ENCODE measurements at regions not wholly inside any gene's neighbourhood (a gene's known extent, or its start where the extent isn't known, plus 50 kb on each side); places are given as distances from the start of the nearest gene placed in this dataset.

GRCh38 chr7:25391295-25391861 lies 163.1 kb upstream of the NPVF start (continued):
- TF ChIP-seq ZNF302 (CRISPR knock-in tag; IDR thresholded peaks at IDR 0.05) (no peak), TFCP2L1 (CRISPR knock-in tag; IDR thresholded peaks at IDR 0.05) (no peak), HOXB13 (CRISPR knock-in tag; IDR thresholded peaks at IDR 0.05; ENCODE audit: low read depth) (no peak), HOXA7 (CRISPR knock-in tag; IDR thresholded peaks at IDR 0.05) (no peak)

GRCh38 chr7:25391961-25392587 lies 163.8 kb upstream of the NPVF start:
- Histone ChIP-seq H3K27ac (no peak overlapping the region), H3K4me3 (no peak overlapping the region), H3K4me1 (no peaks in the 10 kb centered on the region), H3K9me3 (no peaks in the 10 kb centered on the region), H3K4me2 (no peak overlapping the region)
- CTCF ChIA-PET = interaction anchor here (0.6 to 9.6 kb wide), 21 partner anchors 8 to 460 kb away, joined by 3 to 114 read pairs (median 4); no protein-coding TSS in a partner anchor
- ATAC-seq (no peak), DNase-seq (ENCODE audit: low read depth in 1 of 2, low spot score in 1 of 2) (no peak), FAIRE-seq (no peak)
- POLR2A ChIA-PET = no interaction called here
- 27% methylated on average over 7 of the region's 7 CpGs for WGBS (ENCODE audit: missing lambda C conversion rate)
- TF ChIP-seq ZNF302 (CRISPR knock-in tag; IDR thresholded peaks at IDR 0.05) = no peak
- no peak for TF ChIP-seq SREBF2 (IDR thresholded peaks at IDR 0.05)
- no peak for TF ChIP-seq CBX2 (IDR thresholded peaks at IDR 0.05; ENCODE audit: borderline replicate concordance, low read depth)
- no peak for TF ChIP-seq FOSB (CRISPR knock-in tag; IDR thresholded peaks at IDR 0.05)
- TF ChIP-seq HEYL (CRISPR knock-in tag; IDR thresholded peaks at IDR 0.05) = no peak
- TF ChIP-seq E2F6 (IDR thresholded peaks at IDR 0.05; ENCODE audit: borderline replicate concordance, low read depth) = no peak
- no peak for TF ChIP-seq FOSL2 (IDR thresholded peaks at IDR 0.05)
- no peak for TF ChIP-seq FOSL2 (CRISPR knock-in tag; IDR thresholded peaks at IDR 0.05)
- TF ChIP-seq KDM1A (IDR thresholded peaks at IDR 0.05; ENCODE audit: low read depth) = no peak
- no peak for TF ChIP-seq ATOH8 (CRISPR knock-in tag; IDR thresholded peaks at IDR 0.05; ENCODE audit: low read depth)
- TF ChIP-seq CHD4 (IDR thresholded peaks at IDR 0.05; ENCODE audit: borderline replicate concordance) = no peak
- no peak for TF ChIP-seq ZSCAN20 (CRISPR knock-in tag; IDR thresholded peaks at IDR 0.05)
- no peak for TF ChIP-seq HES2 (IDR thresholded peaks at IDR 0.05)
- TF ChIP-seq FOXS1 (CRISPR knock-in tag; IDR thresholded peaks at IDR 0.05) = no peak
- no peak for TF ChIP-seq JUN (IDR thresholded peaks at IDR 0.05)
- no peak for TF ChIP-seq CEBPB (IDR thresholded peaks at IDR 0.05)
- TF ChIP-seq TP53 (CRISPR knock-in tag; IDR thresholded peaks at IDR 0.05) = no peak
- TF ChIP-seq ESRRA (IDR thresholded peaks at IDR 0.05; ENCODE audit: borderline replicate concordance, low read length) = no peak
- no peak for TF ChIP-seq HMGXB4 (CRISPR knock-in tag; IDR thresholded peaks at IDR 0.05; ENCODE audit: borderline replicate concordance)

Measured in A549 (cell line).